NCI-H460 (cell line): ENCODE measurements at regions not wholly inside any gene's neighbourhood (a gene's known extent, or its start where the extent isn't known, plus 50 kb on each side); places are given as distances from the start of the nearest gene placed in this dataset.

Experiments used
- DNase-seq: peaks from one replicate; pipeline ENCODE4 v3.0.0-alpha.2; 2016; ENCODE audit warnings: low read depth; ENCODE audit errors: extremely low read depth

GRCh38 chr10:10346390-10347150 is 671.1 kb upstream of the CELF2 start:
- DNase-seq: no peak

DNA sequence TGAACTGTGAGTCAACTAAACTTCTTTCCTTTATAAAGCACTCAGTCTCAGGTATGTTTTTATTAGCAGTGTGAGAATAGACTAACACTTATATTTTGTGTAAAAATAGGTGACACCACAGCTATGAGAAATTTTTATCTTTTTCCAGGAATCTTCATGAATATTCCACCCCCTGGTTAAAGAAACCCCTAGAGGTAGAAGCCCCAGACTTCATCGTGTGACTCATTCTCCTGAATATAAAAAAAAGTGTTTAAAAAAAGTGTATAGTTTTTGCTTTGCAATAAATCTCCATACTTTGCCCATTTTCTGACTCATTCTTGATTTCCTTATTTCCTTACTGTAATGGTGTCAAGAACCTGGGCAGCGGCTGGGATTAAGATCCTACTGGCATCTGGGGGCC is 667.6 kb upstream of the CELF2 start:
- DNase-seq: no peak

DNA sequence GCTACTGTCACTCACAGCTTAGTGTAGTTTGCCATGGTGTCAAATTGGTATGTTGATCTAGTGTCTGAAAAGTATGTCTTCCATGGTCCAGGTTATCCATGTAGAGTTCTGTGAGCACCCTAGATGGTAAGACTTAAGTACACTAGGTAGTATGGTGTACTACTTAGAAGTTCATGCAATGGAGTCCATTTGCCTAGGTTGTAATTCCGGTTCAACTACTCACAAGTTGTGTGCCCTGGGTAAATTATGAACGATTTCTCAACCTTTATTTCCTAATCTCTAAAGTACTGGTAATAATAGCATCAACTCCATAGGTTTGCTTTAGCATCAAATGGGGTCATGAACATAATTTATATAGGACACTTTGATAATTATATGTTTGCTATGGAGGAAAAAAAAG is 666.2 kb upstream of the CELF2 start:
- no peak for DNase-seq

GRCh38 chr10:10353326-10353868 is 664.3 kb upstream of the CELF2 start:
- DNase-seq: no peak

DNA sequence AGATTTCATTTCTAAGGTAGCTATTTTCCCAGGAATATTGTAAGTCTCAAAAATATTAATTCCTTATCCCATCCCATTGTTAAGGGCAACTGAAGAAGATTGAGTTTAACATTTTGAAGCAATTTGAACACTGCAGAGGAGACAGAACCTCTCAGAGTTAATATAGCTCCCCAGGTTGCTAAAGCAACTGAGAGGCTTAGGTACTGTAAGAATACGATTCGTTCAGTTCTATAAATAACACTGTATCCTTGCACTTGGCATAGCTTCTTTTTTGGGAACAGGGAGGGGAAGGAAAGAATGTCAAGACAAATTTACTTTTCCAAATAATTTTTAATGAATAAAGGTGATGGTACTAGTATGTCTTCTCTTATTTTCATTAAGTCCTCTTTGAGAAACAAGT is 658.4 kb upstream of the CELF2 start:
- DNase-seq: no peak

GRCh38 chr10:10361301-10361885 is 656.3 kb upstream of the CELF2 start:
- no peak for DNase-seq

GRCh38 chr10:10362800-10363199 is 654.9 kb upstream of the CELF2 start:
- DNase-seq: no peak

DNA sequence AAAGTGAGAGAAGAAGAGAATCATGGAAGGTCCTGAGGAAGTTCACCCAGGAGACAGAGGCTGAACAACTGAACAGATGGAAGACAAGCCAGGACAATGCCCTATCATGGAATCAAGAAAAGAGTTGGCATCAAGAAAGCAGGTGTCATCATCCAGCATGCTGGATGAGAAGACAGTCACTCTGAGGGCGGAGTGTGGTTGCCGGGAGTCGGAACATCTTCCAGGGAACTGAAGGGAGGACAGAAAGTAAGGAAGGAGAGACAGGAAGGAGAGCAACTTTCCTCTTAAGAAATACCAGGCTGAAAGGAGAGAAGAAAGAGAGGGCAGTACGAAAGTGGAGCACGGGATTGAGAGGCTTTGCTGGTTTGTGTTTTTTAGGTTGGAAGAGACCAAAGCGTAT is 654.5 kb upstream of the CELF2 start:
- DNase-seq: no peak

- no peak for DNase-seq
These were observed 652.8 kb upstream of the CELF2 start for GRCh38 chr10:10364902-10365301.

DNA sequence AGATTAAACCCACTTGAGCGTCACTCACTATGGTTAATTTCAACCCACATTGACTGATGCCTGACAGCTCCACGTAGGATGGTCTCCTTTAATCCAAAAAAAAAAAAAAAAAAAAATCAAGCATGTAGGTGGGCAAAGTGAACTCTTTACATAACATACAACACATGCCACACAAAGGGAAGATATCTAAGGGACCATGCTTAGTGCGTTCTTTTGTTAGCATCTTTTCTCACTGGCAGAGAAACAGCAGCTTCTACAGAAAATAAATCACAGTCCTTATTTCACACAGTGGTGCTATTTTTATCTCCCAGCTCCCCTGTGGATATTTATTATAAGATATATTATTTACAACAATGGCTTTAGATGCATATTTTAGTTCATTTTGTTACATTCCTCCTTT is 652.0 kb upstream of the CELF2 start:
- no peak for DNase-seq

DNA sequence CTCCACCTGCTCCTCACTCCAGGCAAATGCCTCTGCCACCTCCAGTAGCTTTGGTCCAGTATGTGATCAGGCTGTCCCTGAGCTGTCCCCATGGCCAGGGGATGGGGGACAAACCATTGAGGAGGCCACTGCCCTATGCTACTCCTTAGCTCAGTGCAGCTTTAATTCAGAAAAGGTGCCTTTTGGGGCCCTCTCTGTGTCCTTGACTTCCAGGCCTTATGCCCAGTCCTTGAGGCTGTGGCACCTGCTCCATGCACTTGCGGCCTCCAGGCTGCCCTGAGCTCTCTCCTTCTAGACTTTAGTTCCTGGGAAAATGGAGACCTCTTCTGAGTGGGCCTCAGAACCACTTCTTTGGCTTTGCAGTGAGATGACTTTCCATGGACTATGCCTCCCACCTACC is 650.8 kb upstream of the CELF2 start:
- no peak for DNase-seq

- DNase-seq: no peak
These were observed 650.4 kb upstream of the CELF2 start for GRCh38 chr10:10367264-10367663.

- no peak for DNase-seq
These were observed 648.6 kb upstream of the CELF2 start for GRCh38 chr10:10368951-10369576.

DNA sequence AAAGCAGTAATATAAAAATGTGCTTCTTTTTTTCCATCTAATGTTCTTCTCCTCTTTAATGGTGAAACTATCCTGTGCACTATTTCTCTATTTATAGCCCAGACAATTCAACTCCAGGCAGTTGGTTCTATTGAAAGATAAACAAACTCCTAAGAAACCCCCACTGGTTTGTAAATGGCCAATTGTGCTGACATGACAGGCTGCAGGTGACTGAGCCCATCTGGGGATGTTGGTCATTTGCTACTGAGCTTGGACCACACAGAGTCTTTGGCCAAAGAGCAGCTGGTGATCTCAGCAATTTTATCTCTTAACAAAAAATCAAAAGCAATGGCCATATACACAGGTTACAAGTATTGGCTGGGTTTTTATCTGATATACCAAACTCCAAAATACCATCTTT is 631.8 kb upstream of the CELF2 start:
- DNase-seq: no peak

GRCh38 chr10:10389182-10389581 is 628.5 kb upstream of the CELF2 start:
- DNase-seq: no peak

DNA sequence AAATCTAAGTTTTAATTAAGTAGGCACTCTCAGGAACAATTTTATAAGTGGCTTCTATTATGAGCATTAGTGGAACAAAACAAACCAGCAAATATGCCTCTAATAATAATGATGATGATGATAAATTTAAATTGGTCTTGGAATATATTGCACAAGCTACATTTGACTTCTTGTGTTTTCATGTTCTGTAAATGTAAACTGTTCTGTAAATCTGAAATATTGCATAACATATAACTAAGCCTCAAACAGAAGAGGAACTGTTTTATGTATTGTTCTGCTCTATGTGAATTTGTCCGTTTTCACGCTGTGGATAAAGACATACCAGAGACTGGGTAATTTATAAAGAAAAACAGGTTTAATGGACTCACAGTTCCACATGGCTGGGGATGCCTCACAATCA is 625.2 kb upstream of the CELF2 start:
- DNase-seq: no peak

DNA sequence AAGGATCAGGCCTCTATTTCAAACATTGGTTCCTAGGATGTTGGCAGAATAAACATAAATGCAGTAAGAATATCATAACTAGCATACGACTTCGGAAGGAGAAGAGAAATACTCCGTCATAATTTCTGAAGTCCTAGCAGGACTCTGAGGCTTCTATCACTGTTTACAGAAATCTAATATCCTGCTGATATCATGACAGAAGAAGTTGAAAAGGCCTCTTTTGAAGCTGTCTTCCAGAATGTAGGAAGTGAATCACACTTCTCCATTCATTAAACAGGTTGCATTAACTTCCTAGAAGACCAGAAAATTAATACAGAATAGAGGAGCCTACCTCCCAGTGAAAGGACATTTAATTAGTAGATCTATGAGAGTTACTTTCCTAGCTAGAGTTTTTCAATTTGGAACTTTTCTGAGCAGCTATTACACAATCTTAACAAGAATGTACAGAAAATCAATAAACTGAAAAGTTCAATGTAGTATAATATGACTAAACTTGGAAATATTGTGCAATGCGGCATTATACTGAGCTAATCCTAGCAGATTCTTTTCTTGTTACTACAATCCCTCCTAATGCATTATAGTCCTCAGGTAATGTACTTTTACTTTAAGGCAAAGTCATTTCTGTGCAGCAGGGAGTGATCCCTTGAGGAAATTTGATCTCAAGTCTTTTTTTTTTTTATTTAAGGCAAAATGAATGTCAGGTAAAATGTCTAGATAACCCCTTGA is 622.6 kb upstream of the CELF2 start:
- DNase-seq: no peak

DNA sequence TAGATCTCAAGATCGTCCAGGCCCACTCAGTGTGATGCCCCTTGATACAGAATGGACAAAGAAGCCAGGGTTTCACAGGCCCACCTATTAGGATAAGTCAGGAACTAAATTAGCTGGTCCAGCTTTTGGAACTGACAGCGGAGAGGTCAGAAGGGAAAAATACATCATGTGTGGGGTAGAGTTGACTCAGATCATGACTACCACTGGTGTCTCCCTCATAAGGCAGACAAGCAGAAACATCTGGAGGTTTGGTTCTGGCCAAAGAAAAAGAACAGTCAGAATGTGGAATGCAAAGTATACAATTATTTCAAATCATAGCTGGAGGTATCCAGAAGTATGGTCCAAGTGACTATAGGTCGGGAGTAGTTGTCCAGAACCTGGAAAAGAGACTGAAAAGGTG is 621.1 kb upstream of the CELF2 start:
- DNase-seq: no peak

DNA sequence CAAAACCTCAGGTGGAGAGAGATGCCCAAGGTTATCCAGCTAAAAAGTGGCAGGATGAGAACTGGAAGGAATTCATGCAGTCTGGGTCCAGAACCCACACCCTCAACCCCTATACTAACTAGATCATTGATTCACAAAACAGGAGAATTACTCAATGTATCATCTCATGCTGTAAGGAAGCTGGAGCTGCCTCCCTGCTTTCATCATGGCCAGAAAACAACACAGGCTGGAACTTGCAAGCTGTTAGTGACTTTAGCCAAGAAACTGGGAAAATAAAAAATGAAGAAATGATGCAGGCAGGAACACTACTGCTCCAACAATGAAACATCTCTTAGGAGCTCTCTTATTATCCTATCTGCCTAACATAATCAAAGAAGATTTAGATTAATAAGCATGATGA is 619.8 kb upstream of the CELF2 start:
- DNase-seq: no peak

DNA sequence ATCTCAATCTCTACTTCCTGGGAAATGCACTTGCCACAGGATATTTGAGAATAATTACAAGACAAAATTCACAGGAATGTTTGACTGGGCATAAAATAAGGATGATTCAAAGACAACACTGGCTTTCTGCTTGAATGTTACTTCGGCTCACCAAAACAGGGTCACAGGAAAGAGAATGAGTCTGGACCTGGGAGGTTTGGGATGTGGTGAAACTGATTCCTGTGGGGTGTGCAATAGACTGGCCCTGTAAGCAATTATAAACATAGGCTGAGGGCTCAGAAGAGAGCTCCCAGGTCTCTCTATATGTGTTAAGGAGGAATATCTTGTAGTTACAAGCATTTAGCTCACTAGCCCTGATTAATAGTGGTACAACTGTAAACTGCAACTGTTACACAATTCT is 613.9 kb upstream of the CELF2 start:
- no peak for DNase-seq

DNA sequence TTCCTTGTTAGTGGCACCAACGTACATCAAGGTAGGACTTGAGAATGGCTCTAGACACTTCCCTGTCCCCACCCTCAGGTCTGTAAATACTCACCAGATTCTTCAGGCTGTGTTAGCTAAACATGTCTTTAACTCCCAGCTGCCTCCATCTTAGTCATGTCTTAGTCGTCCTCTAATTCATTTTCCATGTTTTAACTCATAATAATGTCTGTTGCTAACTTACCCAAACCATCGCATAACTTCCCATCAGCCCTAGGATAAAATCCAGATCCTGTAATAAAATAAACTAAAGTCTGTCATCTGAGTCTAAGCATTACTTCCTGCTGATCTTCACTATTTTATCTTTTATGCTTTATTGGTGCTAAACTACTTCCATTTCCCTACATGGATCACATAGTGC is 600.0 kb upstream of the CELF2 start:
- DNase-seq: no peak
